Adrenal gland (tissue), 5 donors: ENCODE measurements at regions not wholly inside any gene's neighbourhood (a gene's known extent, or its start where the extent isn't known, plus 50 kb on each side); places are given as distances from the start of the nearest gene placed in this dataset.

Experiments used
- POLR2A ChIP-seq, 2 donors: fragments of 450-650 bp; IDR thresholded peaks; one replicate each; pipeline ENCODE4 v1.6.1; 2017; ENCODE audit warnings: antibody characterized with exemption in 2 of 2, mild to moderate bottlenecking in 2 of 2, moderate library complexity in 1 of 2
- TF ChIP-seq, protein P1 (sequence below), 6 experiments: fragments of 450-650 bp in 4 of 6; fragments of 200-600 bp in 2 of 6; sonication (generic) in 1 of 6; IDR thresholded peaks; 1 replicate in 5 of 6; 2 replicates in 1 of 6; pipeline versions ENCODE4 v1.5.1 to v1.8.0; 2016 to 2021; ENCODE audit warnings: antibody characterized with exemption in 6 of 6, mild to moderate bottlenecking in 2 of 6, moderate library complexity in 1 of 6
- donor health status: DM: no; HTN: no; CAD: no.

GRCh38 chr3:40680685-40681657 lies 156.2 kb downstream of the ZNF621 start:
- TF ChIP-seq, protein P1, sequence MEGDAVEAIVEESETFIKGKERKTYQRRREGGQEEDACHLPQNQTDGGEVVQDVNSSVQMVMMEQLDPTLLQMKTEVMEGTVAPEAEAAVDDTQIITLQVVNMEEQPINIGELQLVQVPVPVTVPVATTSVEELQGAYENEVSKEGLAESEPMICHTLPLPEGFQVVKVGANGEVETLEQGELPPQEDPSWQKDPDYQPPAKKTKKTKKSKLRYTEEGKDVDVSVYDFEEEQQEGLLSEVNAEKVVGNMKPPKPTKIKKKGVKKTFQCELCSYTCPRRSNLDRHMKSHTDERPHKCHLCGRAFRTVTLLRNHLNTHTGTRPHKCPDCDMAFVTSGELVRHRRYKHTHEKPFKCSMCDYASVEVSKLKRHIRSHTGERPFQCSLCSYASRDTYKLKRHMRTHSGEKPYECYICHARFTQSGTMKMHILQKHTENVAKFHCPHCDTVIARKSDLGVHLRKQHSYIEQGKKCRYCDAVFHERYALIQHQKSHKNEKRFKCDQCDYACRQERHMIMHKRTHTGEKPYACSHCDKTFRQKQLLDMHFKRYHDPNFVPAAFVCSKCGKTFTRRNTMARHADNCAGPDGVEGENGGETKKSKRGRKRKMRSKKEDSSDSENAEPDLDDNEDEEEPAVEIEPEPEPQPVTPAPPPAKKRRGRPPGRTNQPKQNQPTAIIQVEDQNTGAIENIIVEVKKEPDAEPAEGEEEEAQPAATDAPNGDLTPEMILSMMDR (IDR thresholded peaks at IDR 0.05): no peak
- no peak for TF ChIP-seq POLR2A (IDR thresholded peaks at IDR 0.05)
